Stimulated activated CD8-positive, alpha-beta memory T cell treated with anti-CD3 and anti-CD28 coated beads, Interleukin-15, amount 100 ng/mL, for 4 hours (primary cell): ENCODE measurements at regions not wholly inside any gene's neighbourhood (a gene's known extent, or its start where the extent isn't known, plus 50 kb on each side); places are given as distances from the start of the nearest gene placed in this dataset.
"Not testable (repeated sequence)": the region's sequence is repeated elsewhere in the genome, so short reads cannot be mapped to it uniquely, and the experiment has no call there.

ENCODE experiments used
- DNase-seq, 2 donors: peaks; one replicate each; pipeline ENCODE4 v3.0.0-alpha.2; 2020; ENCODE audit warnings: low read depth in 2 of 2

GRCh38 chr12:116430911-116431565, 128.1 kb upstream of the MAP1LC3B2 start:
- DNase-seq = no peak

GRCh38 chr12:116431677-116432300, 127.4 kb upstream of the MAP1LC3B2 start:
- DNase-seq = no peak

GRCh38 chr12:116432314-116432750, 126.8 kb upstream of the MAP1LC3B2 start:
- DNase-seq = no peak

- DNase-seq = no peak
Observed at GRCh38 chr12:116433249-116433648, 125.9 kb upstream of the MAP1LC3B2 start.

GRCh38 chr12:116434155-116435011, 124.8 kb upstream of the MAP1LC3B2 start:
- DNase-seq = no peak

- no peak for DNase-seq
Observed at GRCh38 chr12:116435984-116436383, 123.2 kb upstream of the MAP1LC3B2 start.

- no peak for DNase-seq
Observed at GRCh38 chr12:116436561-116437249, 122.5 kb upstream of the MAP1LC3B2 start.

- DNase-seq = no peak
Observed at GRCh38 chr12:116441292-116441691, 117.9 kb upstream of the MAP1LC3B2 start.

- DNase-seq = no peak
Observed at GRCh38 chr12:116442304-116442703, 116.9 kb upstream of the MAP1LC3B2 start.

- DNase-seq = no peak
Observed at GRCh38 chr12:116442946-116443345, 116.2 kb upstream of the MAP1LC3B2 start.

GRCh38 chr12:116443821-116444589, 115.2 kb upstream of the MAP1LC3B2 start:
- no peak for DNase-seq

GRCh38 chr12:116444590-116444943, 114.6 kb upstream of the MAP1LC3B2 start:
- DNase-seq = no peak

GRCh38 chr12:116448165-116448739, 110.9 kb upstream of the MAP1LC3B2 start:
- no peak for DNase-seq

GRCh38 chr12:116450406-116450910, 108.7 kb upstream of the MAP1LC3B2 start:
- no peak for DNase-seq

GRCh38 chr12:116452975-116453374, 106.2 kb upstream of the MAP1LC3B2 start:
- DNase-seq = not testable (repeated sequence)

GRCh38 chr12:116453631-116454030, 105.5 kb upstream of the MAP1LC3B2 start:
- DNase-seq = no peak

- no peak for DNase-seq
Observed at GRCh38 chr12:116454076-116454475, 105.1 kb upstream of the MAP1LC3B2 start.

GRCh38 chr12:116454950-116455447, 104.2 kb upstream of the MAP1LC3B2 start:
- no peak for DNase-seq

GRCh38 chr12:116455540-116456329, 103.4 kb upstream of the MAP1LC3B2 start:
- DNase-seq = no peak
